H1 (cell line): ENCODE measurements at regions not wholly inside any gene's neighbourhood (a gene's known extent, or its start where the extent isn't known, plus 50 kb on each side); places are given as distances from the start of the nearest gene placed in this dataset.

ENCODE experiments used
- CTCF ChIA-PET: fragments of 300-600 bp; sonication (Branson Sonifier 250); formaldehyde crosslinking; loops from one replicate; lab custom pipeline; 2021; ENCODE audit not compliant: partially characterized antibody; lab: Charles Lee
- POLR2A ChIA-PET: fragments of 300-600 bp; sonication (Branson Sonifier 250); formaldehyde crosslinking; loops from one replicate; lab custom pipeline; 2021; ENCODE audit warnings: inconsistent platforms; ENCODE audit not compliant: partially characterized antibody; lab: Charles Lee
- DNase-seq, 2 experiments: peaks; one replicate each; pipeline versions ENCODE4 v3.0.0 to v3.0.0-alpha.2; 2010 to 2022; ENCODE audit warnings: low spot score in 2 of 2, low read depth in 1 of 2, mixed read lengths in 1 of 2
- FAIRE-seq: peaks from 2 replicates; lab custom pipeline; 2011; peaks lifted over from hg19 to GRCh38; lab: Jason Lieb, UNC
- H2AFZ ChIP-seq: 2 replicates; pipeline ENCODE4 v1.8.1; 2012; ENCODE audit warnings: low read length, inconsistent platforms
- H2AK5ac ChIP-seq: 2 replicates; pipeline ENCODE4 v1.6.1; 2013; ENCODE audit warnings: low read depth, low read length
- H2BK120ac ChIP-seq: replicated peaks from 2 replicates; pipeline ENCODE3; 2013; ENCODE audit warnings: low read depth, low read length, inconsistent platforms
- H2BK12ac ChIP-seq: 2 replicates; pipeline ENCODE4 v1.6.1; 2013; ENCODE audit warnings: low read depth, low read length
- H2BK15ac ChIP-seq: 2 replicates; pipeline ENCODE4 v1.6.1; 2013; ENCODE audit warnings: low read length
- H2BK20ac ChIP-seq: 2 replicates; pipeline ENCODE4 v1.6.1; 2013; ENCODE audit warnings: low read length
- H2BK5ac ChIP-seq: 2 replicates; pipeline ENCODE4 v1.6.1; 2013; ENCODE audit warnings: low read depth, low read length
- H3K14ac ChIP-seq: 2 replicates; pipeline ENCODE4 v1.6.1; 2013; ENCODE audit warnings: inconsistent platforms; ENCODE audit not compliant: insufficient read length
- H3K18ac ChIP-seq: 2 replicates; pipeline ENCODE4 v1.6.1; 2013; ENCODE audit warnings: low read length; ENCODE audit errors: extremely low read depth
- H3K23ac ChIP-seq: 2 replicates; pipeline ENCODE4 v1.6.1; 2013; ENCODE audit warnings: inconsistent platforms; ENCODE audit not compliant: insufficient read length
- H3K23me2 ChIP-seq: 2 replicates; pipeline ENCODE4 v1.6.1; 2013; ENCODE audit warnings: low read depth, low read length
- H3K27ac ChIP-seq: 2 replicates; pipeline ENCODE4 v1.6.1; 2011; ENCODE audit warnings: low read depth, low read length, inconsistent platforms
- H3K27me3 ChIP-seq, 4 experiments: replicated peaks in 1 of 4; 1 replicate in 1 of 4; 2 replicates in 3 of 4; pipeline versions ENCODE4 v1.6.1 to v1.8.1; 2011 to 2013; ENCODE audit warnings: low read length in 3 of 4, mild to moderate bottlenecking in 3 of 4, inconsistent platforms in 2 of 4, mixed read lengths in 2 of 4, moderate library complexity in 1 of 4; ENCODE audit not compliant: control insufficient read depth in 3 of 4, insufficient read depth in 3 of 4; ENCODE audit errors: extremely low read depth in 1 of 4
- H3K36me3 ChIP-seq, 4 experiments: 2 replicates each; pipeline versions ENCODE4 v1.6.1 to v1.8.1; 2011 to 2013; ENCODE audit warnings: mild to moderate bottlenecking in 4 of 4, low read length in 3 of 4, moderate library complexity in 2 of 4, control low read depth in 1 of 4, inconsistent platforms in 1 of 4; ENCODE audit not compliant: insufficient read depth in 4 of 4, control insufficient read depth in 2 of 4
- H3K4ac ChIP-seq: replicated peaks from 2 replicates; pipeline ENCODE3; 2013; ENCODE audit warnings: low read length, low read depth, mixed read lengths, inconsistent platforms; ENCODE audit not compliant: insufficient read length
- H3K4me1 ChIP-seq, 4 experiments: replicated peaks in 1 of 4; 1 replicate in 1 of 4; 2 replicates in 3 of 4; pipeline versions ENCODE4 v1.6.1 to v1.8.1; 2011 to 2013; ENCODE audit warnings: low read length in 3 of 4, inconsistent platforms in 2 of 4, mixed read lengths in 1 of 4; ENCODE audit not compliant: insufficient read depth in 4 of 4, control insufficient read depth in 3 of 4
- H3K4me2 ChIP-seq, 2 experiments: 2 replicates each; pipeline versions ENCODE4 v1.6.1 to v1.8.1; 2011 to 2013; ENCODE audit warnings: low read depth in 2 of 2, low read length in 2 of 2, control low read depth in 1 of 2, inconsistent platforms in 1 of 2, mild to moderate bottlenecking in 1 of 2; ENCODE audit not compliant: insufficient read depth in 1 of 2
- H3K4me3 ChIP-seq, 4 experiments: fragments of 200-600, 300-600 bp in 1 of 4; sonication (generic), shearing (Covaris generic), sonication (Bioruptor Twin) in 1 of 4; 2 replicates each; pipeline versions ENCODE4 v1.5.1 to v1.8.1; 2011 to 2016; ENCODE audit warnings: low read length in 4 of 4, low read depth in 3 of 4, control low read depth in 2 of 4, inconsistent platforms in 2 of 4, mild to moderate bottlenecking in 2 of 4, mixed read lengths in 1 of 4, moderate library complexity in 1 of 4; ENCODE audit not compliant: insufficient read depth in 2 of 4; ENCODE audit errors: extremely low read depth in 1 of 4
- H3K56ac ChIP-seq: replicated peaks from 2 replicates; pipeline ENCODE3; 2013; ENCODE audit warnings: low read depth, mild to moderate bottlenecking, mixed read lengths, low read length, inconsistent platforms; ENCODE audit not compliant: insufficient read length
- H3K79me1 ChIP-seq: 2 replicates; pipeline ENCODE4 v1.6.1; 2013; ENCODE audit warnings: low read depth, low read length, control low read depth
- H3K79me2 ChIP-seq, 2 experiments: 2 replicates each; pipeline versions ENCODE4 v1.6.1 to v1.8.1; 2012 to 2013; ENCODE audit warnings: low read length in 2 of 2, mild to moderate bottlenecking in 2 of 2, inconsistent platforms in 1 of 2; ENCODE audit not compliant: insufficient read depth in 2 of 2, control insufficient read depth in 1 of 2
- H3K9ac ChIP-seq, 4 experiments: replicated peaks in 1 of 4; 1 replicate in 1 of 4; 2 replicates in 3 of 4; pipeline versions ENCODE4 v1.6.1 to v1.8.1; 2011 to 2013; ENCODE audit warnings: low read depth in 3 of 4, low read length in 3 of 4, control low read depth in 2 of 4, mild to moderate bottlenecking in 2 of 4, moderate library complexity in 2 of 4, inconsistent platforms in 1 of 4; ENCODE audit errors: extremely low read depth in 1 of 4
- H3K9me3 ChIP-seq, 2 experiments: 2 replicates each; pipeline versions ENCODE4 v1.6.1 to v1.8.1; 2012 to 2013; ENCODE audit warnings: mild to moderate bottlenecking in 2 of 2, moderate library complexity in 2 of 2, control low read depth in 1 of 2, inconsistent platforms in 1 of 2, low read depth in 1 of 2, low read length in 1 of 2, mixed read lengths in 1 of 2; ENCODE audit not compliant: insufficient read depth in 2 of 2
- H4K20me1 ChIP-seq, 2 experiments: replicated peaks in 1 of 2; 2 replicates each; pipeline versions ENCODE3 to v1.8.1; 2011 to 2013; ENCODE audit warnings: inconsistent platforms in 2 of 2, low read length in 2 of 2, mild to moderate bottlenecking in 1 of 2; ENCODE audit not compliant: insufficient read depth in 2 of 2, control insufficient read depth in 1 of 2
- H4K5ac ChIP-seq: 2 replicates; pipeline ENCODE4 v1.6.1; 2013; ENCODE audit warnings: low read length, low read depth, mixed read lengths, inconsistent platforms; ENCODE audit not compliant: insufficient read length
- H4K8ac ChIP-seq: 2 replicates; pipeline ENCODE4 v1.8.0; 2013; ENCODE audit warnings: mild to moderate bottlenecking, moderate library complexity, low read length, inconsistent platforms; ENCODE audit not compliant: insufficient read depth; ENCODE audit errors: extremely low read depth
- H4K91ac ChIP-seq: replicated peaks from 2 replicates; pipeline ENCODE3; 2013; ENCODE audit warnings: low read length, mixed read lengths, inconsistent platforms; ENCODE audit not compliant: insufficient read length
- BRCA1 ChIP-seq: IDR thresholded peaks from 2 replicates; pipeline ENCODE4 v1.6.1; 2012; ENCODE audit warnings: low read depth, low read length, improper control_type of control experiment
- CTBP2 ChIP-seq: IDR thresholded peaks from 2 replicates; pipeline ENCODE4 v1.7.0; 2011; ENCODE audit warnings: borderline replicate concordance, mild to moderate bottlenecking, moderate library complexity, mixed read lengths, low read length; ENCODE audit not compliant: insufficient read depth, insufficient read length
- EGR1 ChIP-seq: IDR thresholded peaks from 2 replicates; pipeline ENCODE4 v1.6.1; 2011; ENCODE audit warnings: low read depth, low read length, borderline replicate concordance
- POU5F1 ChIP-seq: IDR thresholded peaks from 2 replicates; pipeline ENCODE4 v1.6.1; 2011; ENCODE audit warnings: low read depth, mild to moderate bottlenecking, low read length, moderate library complexity
- SP1 ChIP-seq: IDR thresholded peaks from 2 replicates; pipeline ENCODE4 v1.6.1; 2011; ENCODE audit warnings: low read depth, low read length
- TCF12 ChIP-seq: IDR thresholded peaks from 2 replicates; pipeline ENCODE4 v1.6.1; 2011; ENCODE audit warnings: low read depth, mild to moderate bottlenecking, low read length
- WGBS, 2 experiments: shearing (Covaris generic) in 1 of 2; methylation state at CpG; one replicate each; pipeline versions ENCODE4 v1.1.6 to v1.1.7; 2013 to 2015; ENCODE audit warnings: low lambda C conversion rate in 2 of 2, mixed read lengths in 2 of 2, inconsistent platforms in 1 of 2, low coverage in 1 of 2, missing lambda C conversion rate in 1 of 2; ENCODE audit not compliant: insufficient replicate concordance in 2 of 2, insufficient coverage in 1 of 2, insufficient read length in 1 of 2; ENCODE audit errors: extremely low coverage in 1 of 2, missing lambda C conversion rate in 1 of 2; 5-methylcytosine and 5-hydroxymethylcytosine counted together

DNA sequence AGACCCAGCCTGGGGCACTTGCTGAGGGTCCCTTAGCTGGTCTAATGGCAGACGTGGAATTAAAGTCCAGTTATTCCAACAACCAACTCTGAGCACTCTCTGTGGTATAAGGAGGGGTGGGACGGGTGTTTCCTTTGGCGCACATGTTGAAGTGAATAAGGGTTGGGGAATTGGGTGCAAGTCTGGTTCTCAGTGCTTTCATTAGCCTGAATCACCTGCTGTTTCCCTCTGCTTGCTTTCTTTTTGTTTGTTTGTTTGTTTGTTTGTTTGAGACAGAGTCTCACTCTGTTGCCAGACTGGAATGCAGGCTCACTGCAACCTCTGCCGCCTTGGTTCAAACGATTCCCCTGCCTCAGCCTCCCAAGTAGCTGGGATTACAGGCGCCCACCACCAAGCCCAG, 110.1 kb downstream of the TNFAIP3 start:
- Histone ChIP-seq H3K9me3 (no peaks in the 10 kb centered on the region), H2BK5ac (no peak overlapping the region), H3K4me3 (no peak overlapping the region), H3K23me2 (no peaks in the 10 kb centered on the region), H3K18ac (no peak overlapping the region), H3K4me2 (no peak overlapping the region), H2AK5ac (no peak overlapping the region), H3K79me2 (no peaks in the 10 kb centered on the region), H3K27ac (no peak overlapping the region), H2BK120ac (no peak overlapping the region), H4K91ac (no peak overlapping the region), H3K9ac (no peak overlapping the region), H3K56ac (no peak overlapping the region), H4K5ac (no peak overlapping the region), H2BK12ac (no peak overlapping the region), H4K20me1 (no peaks in the 10 kb centered on the region), H3K23ac (no peak overlapping the region), H2BK15ac (no peak overlapping the region), H4K8ac (no peak overlapping the region), H3K27me3 (no peaks in the 10 kb centered on the region), H3K14ac (no peak overlapping the region), H3K4ac (no peak overlapping the region), H3K79me1 (no peaks in the 10 kb centered on the region), H3K36me3 (no peaks in the 10 kb centered on the region), H2BK20ac (no peak overlapping the region), H2AFZ (no peak overlapping the region), H3K4me1 (no peaks in the 10 kb centered on the region)
- TF ChIP-seq EGR1 (no peak), POU5F1 (no peak), SP1 (no peak), CTBP2 (no peak), BRCA1 (no peak), TCF12 (no peak)
- no peak for FAIRE-seq
- ChIA-PET CTCF (no interaction called here), POLR2A (no interaction called here)
- no peak for DNase-seq
- WGBS, 2 experiments, result 83% methylated on average over 6 of the region's 6 CpGs; no CpG with 5 or more reads in 1 of the 2 experiments
